ENCODE measurements at regions not wholly inside any gene's neighbourhood (a gene's known extent, or its start where the extent isn't known, plus 50 kb on each side); places are given as distances from the start of the nearest gene placed in this dataset.

DNA sequence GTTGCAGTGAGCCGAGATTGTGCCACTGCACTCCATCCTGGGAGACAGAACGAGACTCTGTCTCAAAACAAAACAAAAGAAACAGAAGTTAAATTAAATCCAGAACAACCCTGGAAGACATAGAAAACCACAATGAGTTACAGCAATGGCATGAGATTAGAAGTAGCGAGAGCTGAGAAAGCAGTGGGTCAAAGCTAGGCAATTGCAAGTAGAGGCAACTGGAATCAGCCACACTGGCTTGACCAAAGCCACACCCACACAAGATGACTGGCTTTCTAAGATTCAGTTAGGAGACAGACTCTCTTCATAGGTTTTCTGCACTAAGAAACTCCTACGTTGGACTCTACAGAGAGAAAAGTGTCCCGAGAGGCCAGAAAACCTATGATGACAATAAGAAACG lies 443.0 kb downstream of the GPM6A start:
- H3K27ac ChIP-seq, result no peak overlapping the region
- whole genome bisulfite sequencing, 2 donors, result 90% methylated on average over 6 of the region's 6 CpGs
- H3K27me3 ChIP-seq, result no peaks in the 10 kb centered on the region
- DNase-seq, result no peak
- H3K4me3 ChIP-seq, result no peak overlapping the region
- H3K36me3 ChIP-seq (ENCODE audit: low read depth, missing control alignments), result no peaks in the 10 kb centered on the region
- intact Hi-C loops (cut with DNase I; ENCODE audit: low total_unique reads), result no loop called here
- no peaks in the 10 kb centered on the region for H3K9me3 ChIP-seq
- TF ChIP-seq, protein P1, sequence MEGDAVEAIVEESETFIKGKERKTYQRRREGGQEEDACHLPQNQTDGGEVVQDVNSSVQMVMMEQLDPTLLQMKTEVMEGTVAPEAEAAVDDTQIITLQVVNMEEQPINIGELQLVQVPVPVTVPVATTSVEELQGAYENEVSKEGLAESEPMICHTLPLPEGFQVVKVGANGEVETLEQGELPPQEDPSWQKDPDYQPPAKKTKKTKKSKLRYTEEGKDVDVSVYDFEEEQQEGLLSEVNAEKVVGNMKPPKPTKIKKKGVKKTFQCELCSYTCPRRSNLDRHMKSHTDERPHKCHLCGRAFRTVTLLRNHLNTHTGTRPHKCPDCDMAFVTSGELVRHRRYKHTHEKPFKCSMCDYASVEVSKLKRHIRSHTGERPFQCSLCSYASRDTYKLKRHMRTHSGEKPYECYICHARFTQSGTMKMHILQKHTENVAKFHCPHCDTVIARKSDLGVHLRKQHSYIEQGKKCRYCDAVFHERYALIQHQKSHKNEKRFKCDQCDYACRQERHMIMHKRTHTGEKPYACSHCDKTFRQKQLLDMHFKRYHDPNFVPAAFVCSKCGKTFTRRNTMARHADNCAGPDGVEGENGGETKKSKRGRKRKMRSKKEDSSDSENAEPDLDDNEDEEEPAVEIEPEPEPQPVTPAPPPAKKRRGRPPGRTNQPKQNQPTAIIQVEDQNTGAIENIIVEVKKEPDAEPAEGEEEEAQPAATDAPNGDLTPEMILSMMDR (IDR thresholded peaks at IDR 0.05), result no peak
- TF ChIP-seq POLR2A (IDR thresholded peaks at IDR 0.05), result no peak
- no peaks in the 10 kb centered on the region for H3K4me1 ChIP-seq

DNA sequence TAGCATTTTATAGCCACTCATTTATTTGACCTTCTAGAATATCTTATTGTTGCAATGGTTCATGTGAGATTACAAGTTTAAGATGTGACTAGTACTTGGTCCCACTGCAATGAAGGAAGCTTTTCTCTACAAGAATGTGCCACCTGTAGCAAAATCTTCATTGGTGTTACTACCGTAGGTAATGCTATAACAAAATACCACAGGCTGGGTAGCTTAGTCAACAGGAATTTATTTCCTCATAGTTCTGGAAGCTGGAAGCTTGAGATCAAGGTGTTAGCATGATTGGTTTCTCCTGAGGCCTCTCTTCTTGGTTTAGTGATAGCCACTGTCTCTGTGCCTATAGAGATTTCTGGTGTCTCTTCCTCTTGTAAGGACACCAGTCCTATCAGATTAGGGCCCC lies 441.0 kb downstream of the GPM6A start:
- TF ChIP-seq, protein P1 (IDR thresholded peaks at IDR 0.05), result no peak
- TF ChIP-seq POLR2A (IDR thresholded peaks at IDR 0.05), result no peak
- no peaks in the 10 kb centered on the region for H3K27me3 ChIP-seq
- no peak for DNase-seq
- no peaks in the 10 kb centered on the region for H3K36me3 ChIP-seq (ENCODE audit: low read depth, missing control alignments)
- H3K27ac ChIP-seq, result no peak overlapping the region
- no peaks in the 10 kb centered on the region for H3K4me1 ChIP-seq
- 73 to 89% methylated on average over 1 of the region's 1 CpG for WGBS, 2 donors
- intact Hi-C loops (cut with DNase I; ENCODE audit: low total_unique reads), result no loop called here
- H3K4me3 ChIP-seq, result no peak overlapping the region
- H3K9me3 ChIP-seq, result no peaks in the 10 kb centered on the region

DNA sequence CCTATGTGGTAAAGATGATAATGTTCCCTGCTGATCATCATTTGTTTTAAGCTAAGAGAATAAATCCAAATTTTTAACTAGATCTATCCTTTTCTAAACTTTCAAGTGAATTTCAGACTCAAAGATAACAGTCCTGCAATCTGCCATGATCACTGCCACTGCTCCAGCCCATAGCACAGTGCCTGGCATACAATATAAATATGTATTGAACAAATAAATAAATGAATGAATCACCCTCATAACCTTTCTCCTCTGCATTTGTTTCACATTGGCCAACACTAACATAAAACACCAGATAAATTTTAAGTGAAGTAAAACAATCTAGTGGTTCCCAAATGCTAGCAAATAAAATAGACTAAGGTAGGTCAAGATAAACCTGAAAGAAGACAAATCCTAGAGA lies 439.0 kb downstream of the GPM6A start:
- Histone ChIP-seq H3K4me3 (no peak overlapping the region), H3K27ac (no peak overlapping the region), H3K27me3 (no peaks in the 10 kb centered on the region), H3K9me3 (no peaks in the 10 kb centered on the region), H3K36me3 (ENCODE audit: low read depth, missing control alignments) (no peaks in the 10 kb centered on the region), H3K4me1 (no peaks in the 10 kb centered on the region)
- intact Hi-C loops (cut with DNase I; ENCODE audit: low total_unique reads), result no loop called here
- DNase-seq, result no peak
- TF ChIP-seq, protein P1 (IDR thresholded peaks at IDR 0.05), result no peak
- TF ChIP-seq POLR2A (IDR thresholded peaks at IDR 0.05), result no peak

DNA sequence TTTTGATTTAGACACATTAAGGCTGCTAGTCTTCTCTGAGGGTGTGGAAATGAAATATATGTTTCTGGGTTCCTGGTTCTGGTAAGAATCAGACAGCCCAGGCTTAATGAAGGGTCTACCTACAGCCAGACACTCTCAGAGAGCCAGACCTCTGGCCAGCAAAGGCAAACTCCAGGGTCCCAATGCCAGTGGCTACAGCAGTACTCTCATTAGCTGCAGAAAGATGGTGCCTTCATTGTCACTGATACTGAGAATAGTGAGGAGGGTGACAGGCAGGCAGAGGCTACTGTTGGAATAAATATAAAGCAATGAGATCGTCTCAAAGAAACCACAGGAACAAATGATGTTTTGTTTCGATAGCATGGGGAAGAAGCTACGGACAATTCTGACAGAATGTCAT lies 437.6 kb downstream of the GPM6A start:
- Histone ChIP-seq H3K36me3 (ENCODE audit: low read depth, missing control alignments) (no peaks in the 10 kb centered on the region), H3K9me3 (no peaks in the 10 kb centered on the region), H3K4me3 (no peak overlapping the region), H3K4me1 (no peaks in the 10 kb centered on the region), H3K27ac (no peak overlapping the region), H3K27me3 (no peaks in the 10 kb centered on the region)
- TF ChIP-seq, protein P1 (IDR thresholded peaks at IDR 0.05), result no peak
- TF ChIP-seq POLR2A (IDR thresholded peaks at IDR 0.05), result no peak
- 88 to 94% methylated on average over 3 of the region's 3 CpGs for WGBS, 2 donors
- no peak for DNase-seq
- intact Hi-C loops (cut with DNase I; ENCODE audit: low total_unique reads), result no loop called here

DNA sequence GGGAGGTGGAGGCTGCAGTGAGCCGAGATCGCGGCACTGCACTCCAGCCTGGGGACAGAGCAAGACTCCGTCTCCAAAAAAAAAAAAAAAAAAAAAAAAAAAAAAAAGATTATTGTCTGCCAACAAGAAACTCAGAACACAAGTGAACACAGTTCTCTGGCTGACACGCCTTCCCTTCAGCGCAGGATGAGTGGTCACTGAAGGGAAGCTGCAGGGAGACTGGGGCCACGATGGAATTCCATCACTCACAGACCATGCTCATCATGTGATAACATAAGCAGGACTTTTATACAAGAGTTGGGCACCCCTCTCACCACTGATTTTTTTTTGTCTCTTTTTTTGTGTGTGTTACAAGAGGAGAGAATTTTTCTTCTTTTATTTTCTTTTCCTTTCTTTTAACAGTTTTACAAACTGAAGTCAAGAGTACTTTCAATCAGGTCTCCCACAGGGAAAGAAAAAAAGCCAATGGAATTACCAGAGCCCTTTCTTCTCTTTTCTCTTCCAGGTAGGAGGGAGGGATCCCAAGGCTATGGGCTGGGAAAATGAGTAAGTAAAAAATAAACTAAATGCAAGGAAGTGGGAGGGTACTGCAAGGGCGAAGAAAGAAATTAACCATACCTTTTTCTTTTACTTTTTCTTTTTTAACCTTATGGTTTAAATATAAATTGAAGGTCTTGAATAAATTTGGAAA lies 435.6 kb downstream of the GPM6A start:
- no peaks in the 10 kb centered on the region for H3K27me3 ChIP-seq
- H3K4me3 ChIP-seq, result no peak overlapping the region
- no peak for TF ChIP-seq POLR2A (IDR thresholded peaks at IDR 0.05)
- TF ChIP-seq, protein P1 (IDR thresholded peaks at IDR 0.05), result no peak
- no peaks in the 10 kb centered on the region for H3K36me3 ChIP-seq (ENCODE audit: low read depth, missing control alignments)
- no peak overlapping the region for H3K27ac ChIP-seq
- H3K9me3 ChIP-seq, result no peaks in the 10 kb centered on the region
- no peaks in the 10 kb centered on the region for H3K4me1 ChIP-seq
- intact Hi-C loops (cut with DNase I; ENCODE audit: low total_unique reads), result no loop called here
- DNase-seq, result no peak
- 70 to 84% methylated on average over 6 to 8 of the region's 8 CpGs for WGBS, 2 donors

Measured in testis (tissue), 2 donors.